Lower leg skin (tissue), 3 donors: ENCODE measurements at regions not wholly inside any gene's neighbourhood (a gene's known extent, or its start where the extent isn't known, plus 50 kb on each side); places are given as distances from the start of the nearest gene placed in this dataset.

Source experiments
- CTCF ChIP-seq, 3 donors: fragments of 450-650 bp; IDR thresholded peaks; one replicate each; pipeline ENCODE4 v1.5.1; 2016; ENCODE audit warnings: antibody characterized with exemption in 3 of 3, mild to moderate bottlenecking in 3 of 3, moderate library complexity in 2 of 3
- POLR2A ChIP-seq, 2 donors: fragments of 450-650 bp; IDR thresholded peaks; one replicate each; pipeline ENCODE4 v1.6.1; 2016 to 2017; ENCODE audit warnings: antibody characterized with exemption in 2 of 2, mild to moderate bottlenecking in 1 of 2, moderate library complexity in 1 of 2

- no peak for TF ChIP-seq CTCF (IDR thresholded peaks at IDR 0.05)
- TF ChIP-seq POLR2A (IDR thresholded peaks at IDR 0.05): no peak
Observed at GRCh38 chr5:105947461-105947860, 1723.3 kb downstream of the EFNA5 start.
